Fibroblast of lung (primary cell): ENCODE measurements at regions not wholly inside any gene's neighbourhood (a gene's known extent, or its start where the extent isn't known, plus 50 kb on each side); places are given as distances from the start of the nearest gene placed in this dataset.
"Not testable (repeated sequence)": the region's sequence is repeated elsewhere in the genome, so short reads cannot be mapped to it uniquely, and the experiment has no call there.

ENCODE experiments used
- CTCF ChIP-seq, 2 donors: IDR thresholded peaks in 1 of 2; conservative IDR thresholded peaks in 1 of 2; 1 replicate in 1 of 2; 2 replicates in 1 of 2; pipeline ENCODE4 v1.5.1; 2011 to 2012; ENCODE audit warnings: low read length in 2 of 2, control low read depth in 1 of 2, inconsistent platforms in 1 of 2, low read depth in 1 of 2, mild to moderate bottlenecking in 1 of 2
- EZH2 ChIP-seq: IDR thresholded peaks from 2 replicates; pipeline ENCODE4 v1.5.1; 2012; ENCODE audit warnings: low read length, control low read depth, mild to moderate bottlenecking; ENCODE audit errors: missing control alignments

GRCh38 chrX:148128872-148129505 is 147.9 kb downstream of the FMR1NB start:
- not testable (repeated sequence) for TF ChIP-seq CTCF (conservative IDR thresholded peaks at IDR 0.05 in 1 of 2, IDR thresholded peaks at IDR 0.05 in 1 of 2; ENCODE audit: low read depth in 1 of 2, low read length in 2 of 2); EZH2
